WTC11 (cell line): ENCODE measurements at regions not wholly inside any gene's neighbourhood (a gene's known extent, or its start where the extent isn't known, plus 50 kb on each side); places are given as distances from the start of the nearest gene placed in this dataset.

Experiments
- ELF4 ChIP-seq: sonication (generic); formaldehyde crosslinking; IDR thresholded peaks from 2 replicates; pipeline ENCODE4 v1.8.1; 2022; ENCODE audit warnings: low read depth, mild to moderate bottlenecking, moderate library complexity, missing genetic modification reagents
- NFE2L1 ChIP-seq: sonication (generic); formaldehyde crosslinking; IDR thresholded peaks from 2 replicates; pipeline ENCODE4 v1.8.1; 2023; ENCODE audit warnings: missing genetic modification reagents
- NFYB ChIP-seq: sonication (generic); formaldehyde crosslinking; conservative IDR thresholded peaks from 2 replicates; pipeline ENCODE4 v1.8.0; 2022; ENCODE audit warnings: low read depth, missing genetic modification reagents
- OVOL2 ChIP-seq: fragments of 250-450 bp; sonication (Bioruptor Pico); IDR thresholded peaks from 2 replicates; pipeline ENCODE4 v1.9.0; 2021; ENCODE audit warnings: mild to moderate bottlenecking, borderline replicate concordance
- SMAD4 ChIP-seq: sonication (generic); formaldehyde crosslinking; IDR thresholded peaks from 2 replicates; pipeline ENCODE4 v1.8.0; 2022; ENCODE audit warnings: mild to moderate bottlenecking, missing genetic modification reagents
- SP1 ChIP-seq: sonication (generic); formaldehyde crosslinking; conservative IDR thresholded peaks from 2 replicates; pipeline ENCODE4 v1.8.1; 2022; ENCODE audit warnings: missing genetic modification reagents
- TCF7 ChIP-seq: sonication (generic); formaldehyde crosslinking; IDR thresholded peaks from 2 replicates; pipeline ENCODE4 v1.8.0; 2022; ENCODE audit warnings: mild to moderate bottlenecking, low read depth, missing genetic modification reagents, moderate library complexity
- TF ChIP-seq, protein P1 (sequence below): sonication (generic); formaldehyde crosslinking; IDR thresholded peaks from 2 replicates; pipeline ENCODE4 v1.8.1; 2023; ENCODE audit warnings: mild to moderate bottlenecking, missing genetic modification reagents, moderate library complexity
- TF ChIP-seq, protein P2 (sequence below): fragments of 200-600 bp; IDR thresholded peaks from 2 replicates; pipeline ENCODE4 v1.8.0; 2022; ENCODE audit warnings: antibody characterized with exemption
- TF ChIP-seq, protein P3 (sequence below): sonication (generic); formaldehyde crosslinking; conservative IDR thresholded peaks from 2 replicates; pipeline ENCODE4 v1.8.1; 2023; ENCODE audit warnings: mild to moderate bottlenecking, low read depth, missing genetic modification reagents, moderate library complexity
- TF ChIP-seq, protein P4 (sequence below): sonication (generic); formaldehyde crosslinking; IDR thresholded peaks from 2 replicates; pipeline ENCODE4 v1.8.0; 2022; ENCODE audit warnings: missing genetic modification reagents
- TF ChIP-seq, protein P5 (sequence below): sonication (generic); formaldehyde crosslinking; IDR thresholded peaks from 2 replicates; pipeline ENCODE4 v1.8.0; 2022; ENCODE audit warnings: mild to moderate bottlenecking, missing genetic modification reagents
- TF ChIP-seq, protein P6 (sequence below): sonication (generic); formaldehyde crosslinking; IDR thresholded peaks from 2 replicates; pipeline ENCODE4 v1.8.1; 2023; ENCODE audit warnings: mild to moderate bottlenecking, missing genetic modification reagents, moderate library complexity

DNA sequence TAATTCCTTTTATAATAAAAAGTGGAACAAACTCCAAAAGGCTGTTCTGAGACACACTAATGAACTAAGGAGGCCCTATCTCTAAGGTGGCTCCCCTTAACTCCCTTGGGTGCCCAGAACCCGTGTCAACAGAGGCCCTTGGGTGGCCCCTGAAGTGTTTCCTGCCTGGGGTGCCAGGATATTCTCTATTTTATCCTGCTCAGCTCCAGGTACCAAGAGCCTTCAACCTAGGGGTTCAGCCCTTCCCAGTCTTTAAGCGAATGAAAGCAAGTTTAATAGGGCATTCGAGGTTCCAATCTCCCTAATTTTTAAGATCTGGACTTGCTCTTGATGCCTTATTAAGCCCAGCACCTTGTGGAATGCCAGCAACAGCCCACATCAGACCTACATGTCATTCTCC is 64.4 kb upstream of the MYO3A start:
- TF ChIP-seq, protein P1, sequence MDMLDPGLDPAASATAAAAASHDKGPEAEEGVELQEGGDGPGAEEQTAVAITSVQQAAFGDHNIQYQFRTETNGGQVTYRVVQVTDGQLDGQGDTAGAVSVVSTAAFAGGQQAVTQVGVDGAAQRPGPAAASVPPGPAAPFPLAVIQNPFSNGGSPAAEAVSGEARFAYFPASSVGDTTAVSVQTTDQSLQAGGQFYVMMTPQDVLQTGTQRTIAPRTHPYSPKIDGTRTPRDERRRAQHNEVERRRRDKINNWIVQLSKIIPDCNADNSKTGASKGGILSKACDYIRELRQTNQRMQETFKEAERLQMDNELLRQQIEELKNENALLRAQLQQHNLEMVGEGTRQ (CRISPR knock-in tag), result no peak
- TF ChIP-seq, protein P2, sequence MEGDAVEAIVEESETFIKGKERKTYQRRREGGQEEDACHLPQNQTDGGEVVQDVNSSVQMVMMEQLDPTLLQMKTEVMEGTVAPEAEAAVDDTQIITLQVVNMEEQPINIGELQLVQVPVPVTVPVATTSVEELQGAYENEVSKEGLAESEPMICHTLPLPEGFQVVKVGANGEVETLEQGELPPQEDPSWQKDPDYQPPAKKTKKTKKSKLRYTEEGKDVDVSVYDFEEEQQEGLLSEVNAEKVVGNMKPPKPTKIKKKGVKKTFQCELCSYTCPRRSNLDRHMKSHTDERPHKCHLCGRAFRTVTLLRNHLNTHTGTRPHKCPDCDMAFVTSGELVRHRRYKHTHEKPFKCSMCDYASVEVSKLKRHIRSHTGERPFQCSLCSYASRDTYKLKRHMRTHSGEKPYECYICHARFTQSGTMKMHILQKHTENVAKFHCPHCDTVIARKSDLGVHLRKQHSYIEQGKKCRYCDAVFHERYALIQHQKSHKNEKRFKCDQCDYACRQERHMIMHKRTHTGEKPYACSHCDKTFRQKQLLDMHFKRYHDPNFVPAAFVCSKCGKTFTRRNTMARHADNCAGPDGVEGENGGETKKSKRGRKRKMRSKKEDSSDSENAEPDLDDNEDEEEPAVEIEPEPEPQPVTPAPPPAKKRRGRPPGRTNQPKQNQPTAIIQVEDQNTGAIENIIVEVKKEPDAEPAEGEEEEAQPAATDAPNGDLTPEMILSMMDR, result no peak
- TF ChIP-seq, protein P3, sequence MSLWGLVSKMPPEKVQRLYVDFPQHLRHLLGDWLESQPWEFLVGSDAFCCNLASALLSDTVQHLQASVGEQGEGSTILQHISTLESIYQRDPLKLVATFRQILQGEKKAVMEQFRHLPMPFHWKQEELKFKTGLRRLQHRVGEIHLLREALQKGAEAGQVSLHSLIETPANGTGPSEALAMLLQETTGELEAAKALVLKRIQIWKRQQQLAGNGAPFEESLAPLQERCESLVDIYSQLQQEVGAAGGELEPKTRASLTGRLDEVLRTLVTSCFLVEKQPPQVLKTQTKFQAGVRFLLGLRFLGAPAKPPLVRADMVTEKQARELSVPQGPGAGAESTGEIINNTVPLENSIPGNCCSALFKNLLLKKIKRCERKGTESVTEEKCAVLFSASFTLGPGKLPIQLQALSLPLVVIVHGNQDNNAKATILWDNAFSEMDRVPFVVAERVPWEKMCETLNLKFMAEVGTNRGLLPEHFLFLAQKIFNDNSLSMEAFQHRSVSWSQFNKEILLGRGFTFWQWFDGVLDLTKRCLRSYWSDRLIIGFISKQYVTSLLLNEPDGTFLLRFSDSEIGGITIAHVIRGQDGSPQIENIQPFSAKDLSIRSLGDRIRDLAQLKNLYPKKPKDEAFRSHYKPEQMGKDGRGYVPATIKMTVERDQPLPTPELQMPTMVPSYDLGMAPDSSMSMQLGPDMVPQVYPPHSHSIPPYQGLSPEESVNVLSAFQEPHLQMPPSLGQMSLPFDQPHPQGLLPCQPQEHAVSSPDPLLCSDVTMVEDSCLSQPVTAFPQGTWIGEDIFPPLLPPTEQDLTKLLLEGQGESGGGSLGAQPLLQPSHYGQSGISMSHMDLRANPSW, result no peak
- TF ChIP-seq SMAD4 (CRISPR knock-in tag) (no peak), NFE2L1 (CRISPR knock-in tag) (no peak), ELF4 (CRISPR knock-in tag) (no peak), SP1 (no peak), TCF7 (no peak), NFYB (no peak), OVOL2 (CRISPR knock-in tag) (no peak)
- TF ChIP-seq, protein P4, sequence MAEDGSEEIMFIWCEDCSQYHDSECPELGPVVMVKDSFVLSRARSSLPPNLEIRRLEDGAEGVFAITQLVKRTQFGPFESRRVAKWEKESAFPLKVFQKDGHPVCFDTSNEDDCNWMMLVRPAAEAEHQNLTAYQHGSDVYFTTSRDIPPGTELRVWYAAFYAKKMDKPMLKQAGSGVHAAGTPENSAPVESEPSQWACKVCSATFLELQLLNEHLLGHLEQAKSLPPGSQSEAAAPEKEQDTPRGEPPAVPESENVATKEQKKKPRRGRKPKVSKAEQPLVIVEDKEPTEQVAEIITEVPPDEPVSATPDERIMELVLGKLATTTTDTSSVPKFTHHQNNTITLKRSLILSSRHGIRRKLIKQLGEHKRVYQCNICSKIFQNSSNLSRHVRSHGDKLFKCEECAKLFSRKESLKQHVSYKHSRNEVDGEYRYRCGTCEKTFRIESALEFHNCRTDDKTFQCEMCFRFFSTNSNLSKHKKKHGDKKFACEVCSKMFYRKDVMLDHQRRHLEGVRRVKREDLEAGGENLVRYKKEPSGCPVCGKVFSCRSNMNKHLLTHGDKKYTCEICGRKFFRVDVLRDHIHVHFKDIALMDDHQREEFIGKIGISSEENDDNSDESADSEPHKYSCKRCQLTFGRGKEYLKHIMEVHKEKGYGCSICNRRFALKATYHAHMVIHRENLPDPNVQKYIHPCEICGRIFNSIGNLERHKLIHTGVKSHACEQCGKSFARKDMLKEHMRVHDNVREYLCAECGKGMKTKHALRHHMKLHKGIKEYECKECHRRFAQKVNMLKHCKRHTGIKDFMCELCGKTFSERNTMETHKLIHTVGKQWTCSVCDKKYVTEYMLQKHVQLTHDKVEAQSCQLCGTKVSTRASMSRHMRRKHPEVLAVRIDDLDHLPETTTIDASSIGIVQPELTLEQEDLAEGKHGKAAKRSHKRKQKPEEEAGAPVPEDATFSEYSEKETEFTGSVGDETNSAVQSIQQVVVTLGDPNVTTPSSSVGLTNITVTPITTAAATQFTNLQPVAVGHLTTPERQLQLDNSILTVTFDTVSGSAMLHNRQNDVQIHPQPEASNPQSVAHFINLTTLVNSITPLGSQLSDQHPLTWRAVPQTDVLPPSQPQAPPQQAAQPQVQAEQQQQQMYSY (CRISPR knock-in tag), result no peak
- TF ChIP-seq, protein P5, sequence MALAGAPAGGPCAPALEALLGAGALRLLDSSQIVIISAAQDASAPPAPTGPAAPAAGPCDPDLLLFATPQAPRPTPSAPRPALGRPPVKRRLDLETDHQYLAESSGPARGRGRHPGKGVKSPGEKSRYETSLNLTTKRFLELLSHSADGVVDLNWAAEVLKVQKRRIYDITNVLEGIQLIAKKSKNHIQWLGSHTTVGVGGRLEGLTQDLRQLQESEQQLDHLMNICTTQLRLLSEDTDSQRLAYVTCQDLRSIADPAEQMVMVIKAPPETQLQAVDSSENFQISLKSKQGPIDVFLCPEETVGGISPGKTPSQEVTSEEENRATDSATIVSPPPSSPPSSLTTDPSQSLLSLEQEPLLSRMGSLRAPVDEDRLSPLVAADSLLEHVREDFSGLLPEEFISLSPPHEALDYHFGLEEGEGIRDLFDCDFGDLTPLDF (CRISPR knock-in tag), result no peak
- TF ChIP-seq, protein P6, sequence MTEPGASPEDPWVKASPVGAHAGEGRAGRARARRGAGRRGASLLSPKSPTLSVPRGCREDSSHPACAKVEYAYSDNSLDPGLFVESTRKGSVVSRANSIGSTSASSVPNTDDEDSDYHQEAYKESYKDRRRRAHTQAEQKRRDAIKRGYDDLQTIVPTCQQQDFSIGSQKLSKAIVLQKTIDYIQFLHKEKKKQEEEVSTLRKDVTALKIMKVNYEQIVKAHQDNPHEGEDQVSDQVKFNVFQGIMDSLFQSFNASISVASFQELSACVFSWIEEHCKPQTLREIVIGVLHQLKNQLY (CRISPR knock-in tag), result no peak
